HG02610 (cell line): ENCODE measurements at regions not wholly inside any gene's neighbourhood (a gene's known extent, or its start where the extent isn't known, plus 50 kb on each side); places are given as distances from the start of the nearest gene placed in this dataset.

ENCODE experiments used
- ATAC-seq: cut with Tn5 transposase; IDR thresholded peaks from one replicate; pipeline ENCODE4 v1.9.1; 2021; ENCODE audit warnings: mild to moderate bottlenecking, moderate library complexity; ENCODE audit not compliant: unreplicated experiment

DNA sequence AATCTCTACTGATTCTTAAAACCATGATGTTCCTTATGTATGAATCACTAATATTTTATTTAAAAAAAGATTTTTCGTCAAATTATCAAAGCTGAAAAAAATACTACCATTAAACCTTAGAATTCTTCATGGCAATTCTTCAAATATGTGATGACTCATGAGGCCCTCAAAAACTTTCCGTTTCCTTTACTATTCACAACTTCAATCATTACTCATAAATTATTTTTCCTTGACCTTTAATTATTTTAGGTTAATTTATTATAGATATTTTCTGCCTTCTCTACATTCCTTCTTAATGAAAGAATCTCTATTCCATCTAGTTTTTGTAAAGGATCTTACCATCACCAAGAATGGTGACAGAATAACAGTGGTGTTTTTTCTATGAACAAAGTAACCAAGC lies 162.1 kb upstream of the SOX5 start:
- ATAC-seq = no peak

DNA sequence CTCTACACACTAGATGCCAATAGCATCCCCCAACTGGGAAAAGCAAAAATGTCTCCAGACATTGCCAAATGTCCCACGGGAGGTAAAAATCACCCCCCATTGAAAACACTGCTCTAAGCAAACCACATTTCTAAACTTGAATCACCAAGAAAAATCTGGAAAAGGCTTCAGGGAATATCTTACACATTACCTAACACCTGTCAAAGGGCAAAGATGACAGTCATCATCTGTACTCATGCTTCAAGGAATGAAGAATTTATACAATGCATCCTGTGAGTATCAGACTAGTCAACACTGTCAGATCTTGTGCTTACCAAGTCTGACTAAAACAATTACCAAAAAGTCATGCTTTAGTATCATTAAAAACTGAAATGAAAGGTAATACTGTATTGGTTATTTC lies 161.6 kb upstream of the SOX5 start:
- no peak for ATAC-seq

DNA sequence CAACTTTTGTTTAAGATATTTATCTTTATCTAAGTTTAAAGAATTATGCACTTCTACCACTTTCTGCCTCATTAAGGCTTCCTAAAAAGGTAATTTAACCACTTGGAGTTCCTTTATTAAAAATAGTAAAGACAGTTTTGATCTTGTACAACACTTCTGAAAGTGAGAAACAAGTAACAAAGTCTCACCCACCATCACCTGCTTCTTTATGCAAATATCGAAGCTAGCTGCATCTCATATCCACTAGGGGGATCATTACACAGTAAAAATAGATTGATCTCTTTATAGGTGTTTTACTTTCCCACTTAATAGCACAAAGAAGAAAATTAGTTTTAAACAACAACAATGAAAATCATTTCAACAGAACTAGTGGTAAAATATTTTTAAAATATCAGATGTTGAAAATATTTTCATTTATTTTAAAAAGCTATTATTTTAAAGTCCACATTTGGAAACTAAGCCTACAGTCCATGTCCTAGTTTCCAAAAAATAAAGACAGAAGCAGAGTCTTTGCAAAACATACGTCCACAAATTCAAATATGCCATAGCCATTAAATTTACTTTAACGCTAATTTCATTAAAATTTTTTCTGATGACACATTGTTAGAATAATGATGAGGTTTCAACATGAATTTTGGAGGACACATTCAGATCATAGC lies 160.0 kb upstream of the SOX5 start:
- peak; percentile 86 for ATAC-seq

DNA sequence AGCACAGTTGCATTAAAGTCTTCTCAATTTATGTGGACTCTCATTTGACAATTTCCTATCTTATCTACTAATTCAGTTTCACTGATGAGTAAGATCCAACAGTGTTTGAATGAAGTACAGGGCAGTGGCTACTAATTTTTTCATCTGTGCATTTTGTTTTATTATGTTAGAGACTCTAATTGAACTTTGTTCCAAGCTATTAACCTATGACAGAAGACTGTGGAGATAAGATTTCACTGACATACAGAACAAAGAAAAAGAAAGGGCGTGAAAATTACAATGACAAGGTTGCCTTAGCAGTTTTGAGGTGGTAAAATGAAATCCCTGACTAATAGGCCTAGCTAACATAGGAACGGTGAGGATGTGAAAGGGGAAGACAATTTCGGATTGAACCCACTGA lies 153.2 kb upstream of the SOX5 start:
- no peak for ATAC-seq

DNA sequence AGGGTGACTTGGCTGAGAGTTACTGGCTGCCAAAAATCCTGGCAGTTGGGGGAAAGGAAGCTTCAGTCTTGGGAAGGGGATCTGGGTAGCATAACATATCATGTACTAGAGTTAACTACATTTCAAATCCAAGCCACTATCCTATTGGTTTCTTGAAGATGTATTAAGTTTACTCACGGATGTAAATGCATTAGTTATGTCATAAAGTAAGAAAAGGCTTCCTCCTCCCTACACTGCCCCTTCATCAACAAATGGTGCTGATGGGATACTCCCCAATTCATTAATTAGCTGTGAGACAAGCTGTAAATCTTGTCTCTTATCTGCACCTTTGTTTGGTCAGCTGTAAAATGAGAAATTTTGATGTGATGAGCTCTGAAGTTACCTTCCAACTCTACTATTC lies 150.1 kb upstream of the SOX5 start:
- no peak for ATAC-seq

DNA sequence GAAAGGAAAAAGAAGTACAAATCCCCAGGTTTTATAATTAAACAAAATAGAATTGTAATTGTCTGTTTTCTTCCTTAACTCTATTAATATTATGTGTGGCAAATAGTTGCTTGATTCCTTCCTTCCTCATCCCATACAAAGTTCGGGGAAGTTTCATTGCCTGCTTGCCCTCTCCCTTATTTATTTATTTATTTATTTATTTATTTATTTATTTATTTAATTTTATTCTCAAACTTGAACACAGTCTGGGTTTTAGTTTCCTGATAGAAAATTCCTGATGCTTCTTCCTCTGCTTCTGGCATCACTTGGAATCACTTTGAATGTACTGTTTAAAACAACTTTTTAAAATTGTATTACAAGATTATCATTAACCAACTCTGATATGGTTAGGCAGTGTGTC lies 145.8 kb upstream of the SOX5 start:
- ATAC-seq = no peak

DNA sequence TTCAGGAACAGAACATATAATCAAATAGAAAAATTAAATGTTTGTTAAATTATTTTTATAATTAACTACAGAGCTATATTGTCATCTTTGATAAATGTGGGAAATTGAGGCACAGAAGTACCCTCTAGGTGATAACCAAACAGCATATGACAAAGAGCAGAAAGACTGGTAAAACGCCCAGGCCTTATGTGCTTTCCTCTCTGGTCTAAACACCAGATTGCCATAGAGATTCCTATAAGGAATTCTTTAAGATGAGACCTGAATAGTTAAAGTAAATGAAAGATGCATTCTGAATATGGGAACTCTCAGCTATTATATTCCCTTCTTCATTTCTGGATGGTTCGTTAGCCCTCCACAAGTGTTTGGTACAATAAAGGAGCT lies 140.0 kb upstream of the SOX5 start:
- no peak for ATAC-seq

DNA sequence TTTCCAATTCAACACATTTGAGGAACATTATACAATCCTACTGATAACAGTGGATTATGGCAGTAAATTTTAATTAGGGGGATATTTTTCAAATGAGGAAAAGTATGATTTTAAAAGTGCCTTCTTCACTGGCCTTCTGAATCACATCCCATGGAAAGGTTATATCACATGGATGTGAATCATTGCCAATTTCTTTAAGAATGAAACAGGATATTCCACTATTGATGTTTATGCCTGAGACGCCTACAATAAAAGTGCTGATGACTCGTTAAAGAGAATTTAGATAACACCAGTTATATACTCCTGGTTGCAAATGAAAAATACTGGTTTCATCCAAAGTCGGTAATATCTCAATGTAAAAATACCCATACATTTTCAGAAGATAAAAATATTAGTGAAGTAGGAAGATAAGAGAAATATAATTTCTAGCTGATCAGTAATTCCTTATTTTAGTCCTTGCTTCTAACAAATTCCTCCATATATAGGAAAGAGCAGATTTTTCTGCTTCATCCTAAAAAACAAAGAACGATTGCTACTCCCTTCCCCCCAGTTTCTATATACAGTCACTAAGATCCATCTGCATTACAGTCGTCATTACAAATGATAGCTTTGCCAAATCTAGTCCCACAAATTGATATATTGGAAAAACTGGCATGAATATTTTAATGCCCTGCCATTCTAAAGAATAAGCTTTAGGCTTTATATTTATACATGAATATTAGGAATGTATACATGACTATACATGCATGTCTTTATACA lies 139.5 kb upstream of the SOX5 start:
- ATAC-seq = no peak

DNA sequence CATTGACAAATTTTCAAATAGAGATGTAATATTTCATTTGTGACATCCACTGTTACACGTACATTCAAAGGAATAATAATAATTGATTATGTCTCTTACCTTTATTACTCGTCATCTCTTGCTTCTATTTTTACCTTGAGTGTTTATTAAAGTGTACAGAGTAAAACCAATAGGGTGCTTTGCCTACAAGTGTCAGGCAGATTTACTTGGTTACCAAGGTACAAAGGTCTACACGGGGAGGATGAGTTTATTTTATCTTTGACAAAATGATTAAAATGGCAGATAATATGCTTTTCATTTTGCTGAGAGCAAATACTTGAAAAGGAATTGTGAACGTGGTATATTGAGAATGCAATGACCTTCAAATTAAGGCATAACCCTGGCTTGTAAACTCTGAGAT lies 137.8 kb upstream of the SOX5 start:
- ATAC-seq = no peak

DNA sequence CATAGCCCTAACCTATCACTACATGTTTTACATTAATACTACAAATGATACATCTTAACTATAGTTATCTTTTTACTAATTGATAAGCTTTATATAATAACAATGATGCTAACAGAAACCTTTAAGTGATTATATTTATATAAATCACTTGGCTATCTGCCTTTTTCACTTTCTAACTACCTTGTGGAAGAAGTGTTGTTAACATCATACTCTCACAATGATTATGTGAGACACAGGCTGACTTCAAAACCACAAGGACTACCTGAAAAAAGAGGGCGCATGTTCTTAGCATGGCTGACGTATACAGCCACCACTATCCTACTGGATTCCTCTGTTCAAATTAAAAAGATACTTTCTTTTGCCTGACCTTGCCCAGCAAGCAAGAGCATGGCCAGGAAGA lies 135.3 kb upstream of the SOX5 start:
- no peak for ATAC-seq

DNA sequence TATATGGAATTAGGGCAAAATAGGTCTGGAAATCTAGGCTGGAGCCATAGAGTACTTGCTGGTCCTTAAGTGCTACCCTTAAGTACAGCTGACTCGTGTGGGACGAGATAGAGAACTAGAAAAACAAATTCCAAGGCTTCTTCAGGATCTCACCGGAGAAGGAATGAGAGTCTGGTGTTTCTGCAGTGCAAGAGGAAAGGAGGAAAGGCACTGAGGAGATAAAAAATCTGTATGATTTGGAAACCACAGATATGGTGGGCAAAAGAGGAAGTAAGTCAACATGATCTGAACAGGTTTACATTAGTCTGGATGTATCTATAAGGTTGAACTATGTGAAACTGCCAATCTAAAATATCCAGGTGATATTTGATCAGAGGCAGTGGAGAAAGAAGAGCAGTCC lies 134.4 kb upstream of the SOX5 start:
- no peak for ATAC-seq

DNA sequence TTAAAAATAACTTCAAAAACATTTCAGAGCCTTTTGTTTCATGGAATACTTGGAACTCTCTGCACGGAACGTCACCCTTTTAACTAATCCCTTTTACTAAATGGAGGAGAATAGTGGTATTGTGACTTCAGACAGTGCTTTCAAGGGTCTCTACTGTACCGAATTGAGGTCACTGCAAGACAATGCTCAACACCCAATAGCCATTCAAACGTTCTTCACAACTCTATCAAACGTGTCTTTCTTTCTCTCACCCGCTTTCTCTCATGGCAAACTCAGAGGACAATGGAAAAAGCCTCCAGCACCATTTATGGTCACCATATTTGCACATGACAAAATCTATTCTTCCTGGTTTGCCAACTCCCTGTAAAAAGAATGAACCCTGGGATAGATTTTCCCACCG lies 132.1 kb upstream of the SOX5 start:
- ATAC-seq = no peak

DNA sequence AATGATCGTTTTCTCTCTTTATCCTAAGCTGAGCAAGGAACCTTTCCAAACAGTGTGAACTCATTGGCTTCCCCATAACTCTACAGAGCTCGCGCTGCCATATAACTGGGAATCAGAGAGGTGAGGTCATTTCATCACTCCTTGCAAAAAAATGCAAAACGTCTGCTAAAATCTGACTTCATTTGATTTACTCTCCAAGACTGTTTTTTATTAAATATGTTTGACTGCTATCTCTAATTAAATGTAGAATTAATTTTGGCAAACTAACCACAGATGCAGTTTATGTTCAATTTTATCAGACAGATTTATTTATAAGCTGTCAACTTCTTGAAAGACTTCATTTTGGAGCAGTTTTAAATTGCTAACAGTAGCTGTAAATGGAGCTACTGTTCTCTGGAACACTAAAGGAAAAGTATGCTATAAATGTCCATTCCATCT lies 131.6 kb upstream of the SOX5 start:
- no peak for ATAC-seq

DNA sequence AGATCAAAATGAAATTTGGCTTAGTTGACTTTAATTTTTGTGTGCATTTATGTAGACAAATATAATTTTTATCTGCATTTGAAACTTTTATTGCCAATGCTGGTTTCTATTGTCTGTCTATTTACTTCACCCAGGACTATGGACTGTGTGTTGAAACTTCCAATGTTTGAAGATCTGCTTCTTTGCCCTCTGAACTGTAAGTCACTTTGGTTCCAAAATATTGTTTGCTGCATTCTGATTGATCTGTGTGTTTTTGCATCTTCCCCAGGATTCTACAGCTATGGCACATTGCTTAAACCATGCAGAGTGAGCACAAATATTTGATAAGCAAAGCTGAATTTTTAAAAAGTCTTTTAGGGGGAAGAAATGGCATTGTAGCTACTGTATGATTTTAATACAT lies 131.0 kb upstream of the SOX5 start:
- ATAC-seq = no peak

DNA sequence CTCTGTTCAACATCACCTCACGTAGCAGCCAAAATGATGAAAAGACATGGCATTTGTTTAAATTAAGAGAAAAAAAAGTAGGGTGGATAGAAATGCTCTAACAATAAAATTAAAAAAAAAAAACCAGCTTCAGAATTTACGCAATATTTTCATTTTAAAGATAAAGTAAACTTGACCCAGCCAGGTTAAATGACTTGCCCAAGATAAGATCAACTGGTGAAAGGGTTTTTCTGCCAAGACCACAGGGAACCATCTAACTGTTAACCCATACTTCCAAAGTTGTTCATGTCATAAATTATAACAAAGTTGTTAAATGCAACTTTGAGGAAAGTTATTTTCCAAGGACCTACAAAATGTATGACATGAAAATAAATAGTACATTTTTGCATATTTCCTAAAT lies 129.6 kb upstream of the SOX5 start:
- no peak for ATAC-seq

DNA sequence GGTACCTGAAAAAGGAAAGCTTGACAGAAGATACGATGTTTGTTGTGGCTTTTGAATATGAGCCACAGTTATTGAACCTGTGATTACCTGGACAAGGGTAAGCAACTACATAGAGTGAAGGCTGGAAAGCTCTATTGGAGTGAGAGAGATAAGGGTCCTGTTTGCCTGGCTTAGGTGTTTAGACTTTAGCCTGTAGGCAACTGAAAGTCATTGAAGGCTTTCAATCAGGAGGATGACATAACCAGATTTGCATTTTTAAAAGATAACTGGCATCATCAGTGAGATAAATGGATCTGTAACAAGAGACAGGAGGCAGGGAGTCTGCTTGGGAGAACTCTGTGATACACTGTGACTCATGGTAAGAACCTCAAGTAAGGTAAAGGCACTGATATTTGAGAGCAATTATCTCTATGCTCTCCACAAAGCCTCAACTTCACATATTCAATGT lies 128.9 kb upstream of the SOX5 start:
- ATAC-seq = no peak

DNA sequence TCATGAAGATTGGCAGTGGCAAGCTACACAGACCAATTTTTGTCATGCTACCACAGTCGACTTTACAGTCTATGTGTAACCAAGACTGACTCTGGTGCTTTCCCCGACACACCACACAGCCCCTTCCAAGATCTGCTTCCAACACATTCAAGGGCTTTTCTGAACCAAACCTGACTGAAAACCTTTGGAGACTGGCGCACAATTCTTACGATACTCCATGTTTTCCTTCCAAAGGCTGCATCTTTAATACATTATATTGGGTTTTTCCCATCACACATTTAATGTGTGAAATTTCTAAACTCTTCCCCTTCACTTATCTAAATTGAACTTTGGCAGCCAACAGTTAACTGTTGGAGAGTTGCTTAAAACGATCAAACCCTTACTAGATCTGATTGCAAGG lies 127.7 kb upstream of the SOX5 start:
- ATAC-seq = no peak

DNA sequence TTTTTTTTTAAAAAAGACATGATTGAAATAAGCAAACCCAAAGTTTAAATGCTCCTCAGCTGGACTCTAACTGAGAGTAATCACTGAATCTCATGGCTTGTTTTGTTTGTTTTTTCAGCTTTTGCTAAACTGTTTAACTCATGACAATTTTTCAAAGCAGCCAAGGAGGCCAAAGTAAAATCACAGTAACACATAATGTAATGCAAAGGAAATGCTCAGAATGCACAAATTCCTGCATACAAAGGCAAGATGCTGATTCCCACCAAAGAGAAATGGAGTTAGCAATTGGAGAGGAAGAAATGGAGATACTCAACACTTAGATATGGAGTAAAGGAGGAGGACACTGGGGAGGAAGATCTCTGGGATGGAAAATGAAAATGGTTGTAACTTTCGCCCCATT lies 126.2 kb upstream of the SOX5 start:
- no peak for ATAC-seq

DNA sequence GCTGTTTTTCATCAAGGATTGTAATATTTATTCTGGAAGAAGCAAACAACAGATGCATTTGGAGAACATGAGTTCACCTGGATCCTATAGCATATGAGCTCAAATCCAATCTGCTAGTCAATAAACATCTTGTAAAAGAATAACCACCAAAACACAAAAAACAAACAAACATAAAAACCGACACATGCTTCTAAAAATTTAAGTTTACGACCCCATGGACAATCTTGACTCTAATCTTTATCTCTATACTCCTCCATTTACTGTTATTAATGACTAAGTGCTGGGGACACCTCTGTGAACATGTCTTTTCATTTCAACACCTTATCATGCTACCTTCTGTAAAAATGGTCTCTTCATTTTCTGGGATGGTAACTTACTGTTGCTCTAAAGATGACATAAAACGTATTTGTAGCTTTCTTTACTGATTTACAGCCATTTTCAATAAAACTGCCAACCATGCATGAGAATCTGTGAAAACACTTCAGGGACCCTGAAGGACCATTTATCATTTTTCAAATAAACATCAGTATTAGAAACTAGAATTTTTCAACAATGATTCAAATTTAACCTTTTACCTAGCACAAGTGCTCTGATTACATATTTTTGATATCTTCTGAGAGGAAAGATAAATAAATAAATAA lies 123.8 kb upstream of the SOX5 start:
- ATAC-seq = no peak

DNA sequence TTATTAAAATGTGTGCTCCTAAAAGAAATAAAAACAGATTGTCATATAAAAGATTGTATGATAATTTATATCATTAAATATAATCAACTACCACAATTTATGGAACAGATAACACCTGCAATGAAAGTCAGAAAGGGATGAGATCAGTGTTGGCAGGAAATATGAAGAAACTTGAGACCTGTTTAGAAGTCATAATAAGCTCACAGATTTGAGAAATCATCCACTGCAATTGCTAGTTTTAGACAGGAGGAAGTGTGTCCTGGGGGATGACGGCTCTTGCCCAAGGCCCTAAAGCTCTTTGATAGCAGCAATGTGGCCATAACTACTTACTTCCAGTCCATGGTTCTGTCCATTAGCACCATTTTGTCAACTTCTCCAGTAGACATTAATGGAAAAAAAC lies 122.8 kb upstream of the SOX5 start:
- ATAC-seq = no peak

DNA sequence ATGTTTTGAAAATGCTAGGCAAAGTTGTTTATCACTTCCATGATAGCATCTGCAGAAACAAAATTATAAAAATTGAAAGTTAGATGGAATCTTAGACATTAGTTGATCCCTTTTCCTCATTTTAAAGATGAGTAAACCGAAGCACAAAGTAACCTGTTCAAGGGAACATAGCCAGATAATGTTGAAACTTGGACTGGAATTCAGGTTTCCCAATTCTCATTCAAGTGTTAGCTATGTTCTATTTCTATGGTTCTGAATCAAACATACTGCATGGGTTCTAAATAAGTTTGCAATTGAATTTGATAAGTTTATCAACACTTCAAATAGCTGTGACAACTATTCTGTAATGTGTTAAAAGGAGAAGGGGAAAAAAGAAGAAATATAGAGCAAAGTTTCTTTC lies 122.4 kb upstream of the SOX5 start:
- no peak for ATAC-seq
